Right ventricle myocardium inferior (tissue), 1 donor: ENCODE measurements at regions not wholly inside any gene's neighbourhood (a gene's known extent, or its start where the extent isn't known, plus 50 kb on each side); places are given as distances from the start of the nearest gene placed in this dataset.
"Not testable (repeated sequence)": the region's sequence is repeated elsewhere in the genome, so short reads cannot be mapped to it uniquely, and the experiment has no call there.

ENCODE experiments used
- ATAC-seq: fragments of 200-7000 bp; cut with Tn5 transposase; one replicate; pipeline ENCODE4 v1.9.1; 2020; ENCODE audit warnings: mild to moderate bottlenecking, moderate library complexity
- DNase-seq: peaks from one replicate; pipeline ENCODE4 v3.0.0; 2021; ENCODE audit errors: missing footprints
- intact Hi-C: fragments of 100-400 bp; cut with DNase I; formaldehyde crosslinking; loops from one replicate; pipeline ENCODE4 v1.11.0; 2022
- donor health status: DM: no; HTN: yes; CAD: no; lungs with severe emphysema.

DNA sequence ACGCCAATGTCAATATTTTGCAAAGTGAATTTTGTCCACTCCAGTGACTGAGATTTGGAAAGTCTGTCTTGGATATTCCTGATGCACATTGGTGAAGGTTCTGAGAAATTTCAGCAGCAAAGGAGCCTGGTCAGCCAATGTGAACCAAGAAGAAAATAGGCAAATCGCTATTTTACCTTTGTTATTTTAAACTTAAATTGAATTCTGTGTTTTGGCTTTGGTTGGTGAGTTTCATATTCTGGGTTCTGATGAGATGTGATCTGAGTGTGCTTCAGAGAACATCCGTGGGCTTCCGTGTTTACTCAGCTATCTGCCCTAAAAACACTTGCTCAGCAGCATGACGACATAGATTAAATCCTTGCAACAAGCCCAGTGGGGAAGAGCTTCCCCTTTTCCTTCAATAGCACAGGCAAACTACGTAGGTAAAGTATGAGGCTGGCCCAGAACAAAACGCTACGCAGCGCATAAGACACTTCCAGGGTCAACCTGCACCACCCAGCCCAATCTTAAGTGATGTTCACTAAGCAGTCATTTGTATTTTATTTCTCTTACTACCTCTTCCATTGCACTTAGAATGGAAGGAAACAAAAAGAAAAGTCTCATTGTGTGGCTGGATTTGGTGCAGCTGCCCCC, 176.4 kb upstream of the KAZN start:
- intact Hi-C loops, result no loop called here
- DNase-seq, result no peak
- no peak for ATAC-seq

DNA sequence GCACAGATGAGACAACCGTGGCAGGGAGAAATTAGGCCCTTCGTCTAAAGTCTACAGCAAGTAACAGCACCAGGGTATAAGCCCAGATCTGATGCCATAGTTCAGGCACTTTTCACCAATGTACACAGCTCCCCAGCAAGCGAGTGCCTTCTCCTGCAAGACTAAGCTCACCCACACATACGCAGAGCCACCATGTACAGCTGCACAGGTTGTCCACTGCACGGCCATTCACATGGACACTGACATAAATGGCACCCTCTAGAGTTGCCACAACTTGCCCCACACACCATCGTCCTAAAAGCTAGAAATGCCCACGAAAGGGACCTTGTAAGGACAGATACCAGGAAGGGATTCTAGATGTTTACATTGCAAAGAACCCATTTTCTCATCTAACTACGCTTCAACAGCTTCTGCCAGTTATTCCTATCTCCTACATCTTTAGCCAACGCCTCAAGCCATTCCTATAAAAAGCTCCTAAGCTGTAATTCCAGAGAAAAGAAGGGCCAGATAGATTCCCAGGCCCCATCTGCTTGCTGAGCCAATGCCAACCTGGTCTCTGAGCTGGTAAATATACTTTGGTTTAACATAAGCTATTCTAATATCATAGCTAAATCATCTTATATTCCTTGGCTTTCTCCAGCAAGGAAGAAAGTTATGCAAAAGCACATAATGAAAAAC, 174.0 kb upstream of the KAZN start:
- ATAC-seq (no peak), DNase-seq (no peak)
- intact Hi-C loops, result no loop called here

DNA sequence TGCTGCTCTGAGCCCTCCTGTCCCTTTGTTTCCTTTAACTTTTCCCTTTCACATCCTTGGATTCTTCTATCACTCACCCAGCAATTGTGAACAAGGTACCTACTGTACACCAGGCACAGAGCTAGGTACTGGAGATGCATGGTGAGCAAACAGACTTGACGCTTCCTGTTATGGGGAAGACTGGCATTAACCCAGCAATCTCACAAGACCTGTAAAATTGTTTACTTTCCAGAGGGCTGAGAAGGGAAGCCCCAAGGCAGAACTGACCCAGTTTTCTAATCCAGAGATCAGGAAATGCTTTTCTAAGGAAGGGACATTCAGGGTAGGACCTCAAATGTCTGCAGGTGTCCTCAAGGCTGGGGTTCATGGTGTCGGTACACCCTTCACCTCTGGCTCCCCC, 171.6 kb upstream of the KAZN start:
- ATAC-seq, result no peak

DNA sequence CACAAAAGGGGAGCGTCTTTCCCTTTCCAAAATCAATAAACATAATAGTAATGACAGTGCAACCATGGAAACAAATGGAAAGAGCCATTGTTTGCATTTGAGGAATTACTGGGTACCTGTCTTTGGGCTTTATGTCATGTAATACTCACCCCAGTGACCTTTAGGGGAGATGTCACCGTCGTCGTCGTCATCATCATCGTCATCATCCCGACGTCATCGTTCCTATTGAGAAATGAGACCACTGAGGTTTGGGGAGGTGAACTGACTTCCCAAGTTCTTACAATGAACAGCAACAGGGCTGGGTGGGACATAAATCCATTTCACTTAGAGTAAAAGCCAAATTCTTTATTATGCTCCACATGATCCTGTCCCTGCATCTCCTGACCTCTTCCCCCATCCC, 168.9 kb upstream of the KAZN start:
- intact Hi-C loops, result no loop called here
- no peak for ATAC-seq

More for the DNA sequence above, 171.6 kb upstream of the KAZN start:
- DNase-seq, result no peak
- intact Hi-C loops, result no loop called here

DNA sequence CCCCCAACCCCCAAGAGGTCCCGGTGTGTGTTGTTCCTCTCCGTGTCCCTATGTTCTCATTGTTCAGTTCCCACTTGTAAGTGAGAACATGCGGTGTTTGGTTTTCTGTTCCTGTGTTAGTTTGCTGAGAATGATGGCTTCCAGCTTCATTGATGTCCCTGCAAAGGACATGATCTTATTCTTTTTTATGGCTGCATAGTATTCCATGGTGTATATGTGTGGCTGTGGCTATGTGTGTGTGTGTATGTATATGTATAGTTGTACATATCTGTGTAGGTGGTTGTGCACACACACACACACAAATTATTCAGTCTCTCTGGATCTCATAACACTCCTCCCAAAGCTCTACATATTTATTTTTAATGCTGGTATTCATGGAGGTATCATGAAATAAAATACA, 165.8 kb upstream of the KAZN start:
- intact Hi-C loops, ATAC-seq, DNase-seq: not testable (repeated sequence)

More for the DNA sequence above, 168.9 kb upstream of the KAZN start:
- DNase-seq, result no peak

DNA sequence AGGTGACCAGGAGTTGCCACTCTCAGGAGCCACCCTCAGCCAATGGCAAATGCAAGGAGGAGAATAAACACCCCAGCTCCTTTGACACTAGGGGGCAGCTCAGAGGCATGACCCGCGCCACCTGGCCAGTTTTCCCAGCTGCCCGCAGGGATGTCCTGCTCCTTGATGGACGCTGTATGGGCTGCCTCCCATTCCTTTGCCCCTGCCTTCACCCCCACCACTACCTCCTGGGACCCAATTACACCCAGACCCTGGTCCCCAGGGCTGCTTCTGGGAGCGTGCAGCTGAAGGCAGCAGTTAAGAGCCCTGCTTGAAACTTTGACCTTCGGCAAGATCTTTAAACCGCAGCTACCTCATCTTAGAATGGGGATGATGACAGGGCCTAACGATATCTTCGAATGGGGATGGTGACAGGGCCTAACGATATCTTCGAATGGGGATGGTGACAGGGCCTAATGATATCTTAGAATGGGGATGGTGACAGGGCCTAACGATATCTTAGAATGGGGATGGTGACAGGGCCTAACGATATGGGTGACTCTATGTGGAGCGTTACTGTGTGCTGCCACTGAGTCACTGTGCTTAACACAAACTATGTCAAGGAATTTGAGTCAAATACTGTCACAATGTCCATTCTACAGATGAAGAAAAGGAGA, 163.0 kb upstream of the KAZN start:
- ATAC-seq (no peak), DNase-seq (no peak)
- intact Hi-C loops, result no loop called here

DNA sequence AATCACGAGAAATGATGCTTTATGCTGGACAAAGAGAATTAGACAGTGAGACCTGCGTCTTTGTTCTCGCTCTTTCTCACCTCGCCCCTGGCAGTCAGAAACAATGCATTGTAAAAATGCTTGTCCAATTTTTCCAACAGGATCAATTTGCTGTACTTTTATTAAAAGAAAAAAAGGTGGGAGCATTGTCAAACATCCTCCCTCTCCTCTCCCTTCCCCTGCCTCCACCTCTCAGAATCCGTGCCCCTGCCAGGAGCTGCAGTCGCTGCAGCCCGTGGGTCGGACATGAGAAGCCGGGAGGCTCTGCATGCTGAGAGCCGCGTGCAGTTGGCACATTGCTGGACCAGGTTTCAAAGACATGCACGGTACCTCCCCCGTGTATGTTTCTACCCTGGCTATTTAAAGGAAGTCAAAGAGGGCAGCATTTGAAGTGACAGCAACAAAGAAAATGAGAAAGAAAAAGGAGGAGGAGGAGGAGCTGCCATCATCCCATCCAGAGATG, 161.0 kb upstream of the KAZN start:
- intact Hi-C loops, result no loop called here

DNA sequence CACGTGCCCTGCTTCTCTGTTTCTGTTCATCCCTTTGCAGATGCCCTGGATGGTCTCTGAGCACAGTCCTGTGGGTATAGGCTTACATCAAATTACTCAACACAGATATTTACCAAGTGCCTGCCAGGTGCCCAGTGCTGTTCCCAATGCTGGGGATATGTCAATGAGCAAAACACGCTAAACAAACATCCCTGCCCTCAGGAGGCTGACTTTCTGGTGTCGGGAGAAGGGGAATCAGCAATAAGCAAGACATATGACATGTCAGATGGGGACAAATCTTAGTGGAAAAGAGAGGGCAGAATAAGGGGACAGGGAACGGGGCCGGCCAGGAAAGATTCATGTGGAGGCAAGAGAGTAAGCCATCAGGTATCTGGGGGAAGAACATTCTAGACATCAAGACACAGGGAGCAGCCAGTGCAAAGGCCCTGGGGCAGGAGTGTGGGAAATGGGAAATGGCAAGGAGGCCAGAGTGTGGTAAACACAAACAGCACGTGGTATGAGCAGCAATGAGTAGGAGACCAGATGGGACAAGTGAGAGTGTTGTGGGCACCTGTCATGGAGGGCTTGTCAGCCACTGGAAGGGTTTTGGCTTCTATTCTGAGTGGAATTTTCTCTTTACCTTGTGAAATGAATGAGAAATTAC, 160.2 kb upstream of the KAZN start:
- intact Hi-C loops, result no loop called here
- DNase-seq, result no peak
- no peak for ATAC-seq

More for the DNA sequence above, 161.0 kb upstream of the KAZN start:
- ATAC-seq (no peak), DNase-seq (no peak)

DNA sequence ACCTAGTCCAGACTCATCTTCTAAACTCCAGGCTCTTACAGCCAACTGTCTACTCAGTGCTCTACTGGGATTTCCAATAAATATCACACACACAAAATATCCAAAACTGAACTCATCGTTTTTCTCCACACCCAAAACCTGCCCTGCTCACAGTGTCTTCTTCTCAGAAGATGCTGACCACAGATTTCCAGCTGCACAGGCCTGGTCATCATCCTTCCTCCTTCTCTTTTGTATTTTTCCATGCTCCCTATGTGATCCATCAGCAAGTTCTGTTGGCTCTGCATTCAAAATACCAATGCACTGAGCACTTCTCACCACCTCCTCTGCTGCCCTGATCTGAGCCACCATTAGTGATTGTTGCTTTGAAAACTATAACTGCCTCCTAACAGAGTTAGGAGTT, 159.5 kb upstream of the KAZN start:
- no peak for DNase-seq
- intact Hi-C loops, result no loop called here
- no peak for ATAC-seq

DNA sequence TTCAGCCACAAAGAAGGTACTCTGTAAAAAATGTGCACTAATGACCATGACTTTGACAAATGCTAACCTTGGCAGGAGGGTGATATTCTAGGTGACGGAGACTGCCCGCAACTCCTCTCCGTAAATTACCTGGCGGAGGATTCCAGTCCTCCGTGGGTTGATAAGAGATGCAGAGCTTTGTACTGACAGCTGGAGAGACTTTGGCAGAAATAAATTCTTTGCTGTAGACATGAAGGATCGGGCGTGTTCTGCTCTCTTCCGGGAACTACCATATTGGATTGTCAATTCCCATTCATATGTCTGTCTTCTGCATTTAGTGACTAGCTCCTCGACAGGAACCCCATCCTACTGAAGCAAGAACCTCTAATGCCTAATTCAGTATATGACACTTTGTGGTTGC, 158.3 kb upstream of the KAZN start:
- ATAC-seq (no peak), DNase-seq (no peak)
- intact Hi-C loops, result no loop called here

DNA sequence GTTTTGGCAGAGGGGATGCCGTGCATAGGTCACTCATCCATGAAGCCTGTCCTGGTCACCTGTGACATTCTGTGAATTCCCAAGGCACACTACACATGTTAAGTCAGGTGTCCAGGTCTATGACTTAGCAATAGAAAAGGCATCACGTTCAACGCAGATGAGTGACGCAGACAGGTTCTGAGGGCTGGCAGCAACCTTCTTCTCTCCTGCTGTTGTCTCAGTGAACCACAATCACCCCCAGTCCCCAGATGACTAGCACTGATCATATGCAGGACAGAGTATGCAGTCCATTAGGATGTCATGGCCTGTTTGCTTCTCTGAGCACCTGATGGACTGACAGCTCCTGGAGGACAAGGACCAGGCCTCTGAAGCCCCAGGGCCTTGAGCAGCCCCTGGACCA, 157.8 kb upstream of the KAZN start:
- DNase-seq, result no peak
- ATAC-seq, result no peak
- intact Hi-C loops, result no loop called here

DNA sequence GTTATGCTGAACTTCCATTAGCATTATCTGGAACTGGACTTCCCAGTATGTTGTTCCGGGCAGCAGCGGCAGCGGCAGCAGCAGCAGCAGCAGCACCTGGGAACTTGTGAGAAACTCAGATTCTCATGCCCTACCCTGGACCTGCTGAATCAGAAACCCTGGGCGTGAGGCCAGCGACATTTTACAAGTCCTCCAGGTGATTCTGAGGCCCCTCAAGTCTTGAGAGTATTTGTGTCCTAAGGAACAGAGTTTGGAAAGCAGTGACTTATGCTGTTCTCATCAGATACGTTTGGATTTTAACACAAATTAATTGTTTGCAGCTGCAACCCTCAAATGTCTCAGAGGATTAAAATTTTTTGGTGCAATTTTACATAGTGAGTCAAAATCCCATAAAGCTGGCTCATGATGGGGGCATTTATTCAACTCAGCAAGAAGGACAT, 157.2 kb upstream of the KAZN start:
- ATAC-seq (no peak), DNase-seq (no peak)
- intact Hi-C loops, result no loop called here

DNA sequence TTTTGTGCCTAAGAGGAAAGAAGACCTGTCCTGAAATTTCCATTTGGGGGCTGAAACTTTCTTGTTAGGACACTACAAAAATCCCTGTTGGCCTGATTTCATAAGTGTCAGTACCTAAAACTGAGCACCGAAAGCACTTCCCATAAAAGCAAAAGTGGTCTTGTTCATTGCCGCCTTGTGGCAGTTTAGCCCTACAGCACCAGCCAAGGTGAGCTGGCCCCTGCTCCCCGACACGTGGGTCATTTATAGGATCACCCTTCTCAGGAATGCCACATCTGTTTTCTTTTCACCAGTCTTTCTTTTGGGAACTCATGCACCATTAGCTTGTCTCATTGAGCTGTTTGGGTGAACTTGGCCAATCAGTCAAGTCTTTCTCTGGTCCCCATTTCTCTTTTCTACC, 155.8 kb upstream of the KAZN start:
- ATAC-seq, result no peak
- no peak for DNase-seq
- intact Hi-C loops, result no loop called here

DNA sequence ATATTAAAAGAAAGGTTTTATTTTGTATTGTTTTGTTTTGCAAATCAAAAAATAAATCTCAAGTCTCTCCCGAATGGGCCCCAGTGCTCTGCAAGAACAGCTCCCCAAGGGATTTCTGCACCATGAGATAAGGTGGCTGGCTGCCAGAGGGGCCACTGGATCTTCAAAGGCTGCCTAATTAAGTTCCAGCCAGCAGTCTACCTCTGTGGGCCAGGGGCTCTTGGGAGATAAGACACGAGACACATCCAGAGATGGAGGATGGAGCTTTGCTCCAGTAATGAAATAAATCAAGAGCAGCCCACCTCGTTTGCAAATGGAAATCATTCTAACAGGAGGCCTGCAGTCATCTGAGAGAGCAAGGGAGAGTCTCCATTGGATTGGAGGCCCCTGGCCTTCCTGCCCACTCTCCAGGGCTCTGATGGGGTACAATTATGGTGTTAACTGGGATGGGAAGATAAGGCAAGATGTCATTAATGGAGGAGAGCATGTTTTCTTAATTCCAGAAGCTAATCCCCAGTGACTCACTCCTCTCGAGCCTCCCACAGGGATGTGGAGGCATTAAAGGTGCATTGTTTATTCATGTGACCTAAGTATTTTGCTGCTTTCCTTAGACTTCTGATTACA, 155.2 kb upstream of the KAZN start:
- intact Hi-C loops, result no loop called here
- DNase-seq (no peak), ATAC-seq (no peak)

DNA sequence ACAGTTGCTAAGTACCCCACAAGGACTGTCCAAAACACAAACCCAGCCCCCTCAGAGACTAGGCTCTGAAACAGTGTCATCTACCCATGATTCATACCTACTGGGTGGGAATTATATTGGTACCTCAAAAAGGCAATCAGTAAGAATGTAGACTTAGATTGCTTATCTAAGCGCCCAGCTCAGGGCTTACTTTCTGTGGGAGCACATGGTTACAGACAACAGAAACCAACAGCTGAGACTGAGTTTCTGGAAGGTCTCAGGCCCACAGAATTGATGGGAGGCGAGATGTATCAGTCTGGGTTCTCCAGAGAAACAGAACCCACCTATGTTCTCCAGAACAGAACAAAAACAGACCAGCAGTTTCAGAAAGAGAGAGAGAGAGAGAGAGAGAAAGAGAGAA, 147.3 kb upstream of the KAZN start:
- DNase-seq (no peak), ATAC-seq (no peak)
- intact Hi-C loops, result no loop called here

DNA sequence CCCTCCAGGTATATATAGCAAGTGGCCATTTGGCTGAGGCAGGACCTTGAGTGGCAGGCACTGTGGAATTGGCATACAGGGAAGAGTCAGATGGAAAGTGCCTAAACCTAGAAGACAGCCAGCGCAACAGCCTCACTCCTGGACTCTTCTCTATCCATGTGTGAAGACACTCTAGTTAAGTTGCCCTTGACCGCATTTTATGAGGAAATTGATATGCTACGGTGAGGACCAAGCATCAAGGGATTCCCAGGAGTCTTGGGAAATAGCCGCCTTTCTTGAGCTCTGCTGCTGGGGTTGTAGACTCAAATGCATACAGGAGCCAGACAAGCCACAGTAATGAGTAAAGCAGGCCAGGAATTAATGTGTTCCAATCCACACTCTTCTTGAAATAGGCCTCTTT, 145.9 kb upstream of the KAZN start:
- DNase-seq, result no peak
- intact Hi-C loops, result no loop called here
- no peak for ATAC-seq

DNA sequence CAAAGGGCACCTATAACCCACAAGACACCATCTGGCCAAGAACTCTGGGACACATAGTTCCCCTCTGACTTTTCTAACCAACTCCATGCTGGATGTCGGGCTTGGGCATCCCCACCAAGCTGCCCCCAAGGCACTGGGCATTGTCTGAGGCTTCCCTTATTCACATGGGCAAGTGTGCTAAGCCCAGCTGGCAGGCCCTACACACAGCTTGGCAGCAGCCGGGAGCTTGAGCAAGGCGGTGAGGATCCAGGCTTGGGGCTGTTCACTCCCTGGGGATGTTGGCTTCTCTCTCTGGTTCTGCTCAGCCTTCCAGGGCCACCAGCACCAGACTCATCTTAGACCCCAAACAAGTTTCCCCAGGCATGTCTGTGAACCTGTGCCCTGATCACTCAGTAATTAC, 138.3 kb upstream of the KAZN start:
- DNase-seq (no peak), ATAC-seq (no peak)
- intact Hi-C loops, result no loop called here

DNA sequence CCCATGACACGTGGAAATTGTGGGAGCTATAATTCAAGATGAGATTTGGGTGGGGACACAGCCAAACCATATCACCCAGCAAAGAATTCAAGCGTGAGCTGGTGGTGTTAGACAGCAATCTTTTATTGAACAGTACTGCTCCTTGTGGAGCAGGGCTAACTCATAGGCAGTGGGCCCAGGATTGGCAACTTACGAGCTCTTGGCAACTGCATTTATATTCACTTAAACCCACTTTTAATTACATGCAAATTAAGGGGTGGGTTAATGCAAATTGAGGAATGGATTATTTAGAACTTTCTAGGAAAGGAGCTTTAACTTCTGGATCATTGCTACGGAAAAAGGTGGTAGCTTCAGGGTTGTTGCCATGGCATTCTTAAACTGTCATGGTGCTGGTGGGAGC, 135.6 kb upstream of the KAZN start:
- ATAC-seq, result no peak
- intact Hi-C loops, result no loop called here

DNA sequence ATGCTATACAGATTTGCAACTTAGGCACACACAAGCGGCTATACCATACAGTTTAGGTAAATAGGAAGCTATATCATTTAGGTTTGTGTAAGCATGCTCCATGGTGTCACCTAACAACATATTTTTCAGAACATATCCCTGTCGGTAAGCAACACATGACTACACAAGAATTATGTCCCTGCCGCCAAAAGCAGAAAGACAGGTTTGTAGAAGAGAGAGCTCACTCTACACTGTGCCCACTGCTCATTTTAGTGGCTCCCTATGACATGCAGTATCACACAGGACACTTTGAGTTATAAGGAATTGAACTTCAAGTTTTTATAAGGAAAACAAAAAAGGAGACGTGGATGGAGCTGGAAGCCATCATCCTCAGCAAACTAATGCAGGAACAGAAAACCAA, 132.5 kb upstream of the KAZN start:
- intact Hi-C loops, result no loop called here
- no peak for ATAC-seq
- DNase-seq, result no peak

More for the DNA sequence above, 135.6 kb upstream of the KAZN start:
- DNase-seq, result no peak
